ENCODE measurements at regions not wholly inside any gene's neighbourhood (a gene's known extent, or its start where the extent isn't known, plus 50 kb on each side); places are given as distances from the start of the nearest gene placed in this dataset.

- TF ChIP-seq, protein P1, sequence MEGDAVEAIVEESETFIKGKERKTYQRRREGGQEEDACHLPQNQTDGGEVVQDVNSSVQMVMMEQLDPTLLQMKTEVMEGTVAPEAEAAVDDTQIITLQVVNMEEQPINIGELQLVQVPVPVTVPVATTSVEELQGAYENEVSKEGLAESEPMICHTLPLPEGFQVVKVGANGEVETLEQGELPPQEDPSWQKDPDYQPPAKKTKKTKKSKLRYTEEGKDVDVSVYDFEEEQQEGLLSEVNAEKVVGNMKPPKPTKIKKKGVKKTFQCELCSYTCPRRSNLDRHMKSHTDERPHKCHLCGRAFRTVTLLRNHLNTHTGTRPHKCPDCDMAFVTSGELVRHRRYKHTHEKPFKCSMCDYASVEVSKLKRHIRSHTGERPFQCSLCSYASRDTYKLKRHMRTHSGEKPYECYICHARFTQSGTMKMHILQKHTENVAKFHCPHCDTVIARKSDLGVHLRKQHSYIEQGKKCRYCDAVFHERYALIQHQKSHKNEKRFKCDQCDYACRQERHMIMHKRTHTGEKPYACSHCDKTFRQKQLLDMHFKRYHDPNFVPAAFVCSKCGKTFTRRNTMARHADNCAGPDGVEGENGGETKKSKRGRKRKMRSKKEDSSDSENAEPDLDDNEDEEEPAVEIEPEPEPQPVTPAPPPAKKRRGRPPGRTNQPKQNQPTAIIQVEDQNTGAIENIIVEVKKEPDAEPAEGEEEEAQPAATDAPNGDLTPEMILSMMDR (IDR thresholded peaks at IDR 0.05; ENCODE audit: insufficient read depth, low read depth, low read length) = no peak
- TF ChIP-seq EZH2 (IDR thresholded peaks at IDR 0.05; ENCODE audit: insufficient read depth, low read length) = no peak
These were observed 54.1 kb upstream of the LYST start for GRCh38 chr1:235920596-235921375.

All from astrocyte (in vitro differentiated cells and primary cell).